HCT116 (cell line): ENCODE measurements at regions not wholly inside any gene's neighbourhood (a gene's known extent, or its start where the extent isn't known, plus 50 kb on each side); places are given as distances from the start of the nearest gene placed in this dataset.

ENCODE experiments used
- ATAC-seq: fragments of 200-7000 bp; cut with Tn5 transposase; 2 replicates; pipeline ENCODE4 v1.9.1; 2020; ENCODE audit warnings: mild to moderate bottlenecking, moderate library complexity
- BruUV-seq: library from RNA; stranded (reverse); fragments of 400-500 nt; replicated peaks from 2 replicates; lab custom pipeline; 2021; lab: Mats Ljungman, UMichigan
- CTCF ChIA-PET: fragments of 300-600 bp; sonication (Branson Sonifier 250); formaldehyde crosslinking; loops from one replicate; lab custom pipeline; 2021; ENCODE audit warnings: antibody characterized with exemption; lab: Charles Lee
- POLR2A ChIA-PET: fragments of 300-600, 350-600 bp; sonication (Branson Sonifier 250); formaldehyde crosslinking; loops from one replicate; lab custom pipeline; 2021; ENCODE audit warnings: antibody characterized with exemption; lab: Charles Lee
- RAD21 ChIA-PET, 2 experiments: fragments of 300-600 bp; sonication (Branson Sonifier 250); formaldehyde crosslinking; loops; one replicate each; lab custom pipeline; 2023; ENCODE audit warnings: low total read pairs in 2 of 2; ENCODE audit not compliant: uncharacterized antibody in 2 of 2, unreplicated experiment in 2 of 2, low non-redundant PET in 1 of 2; lab: Charles Lee
- DNase-seq: peaks from one replicate; pipeline ENCODE4 v3.0.0-alpha.2; 2010; ENCODE audit warnings: low read depth, low spot score
- H2AFZ ChIP-seq: fragments of 200-600 bp; shearing (Covaris generic), sonication (generic); 2 replicates; pipeline ENCODE4 v1.6.1; 2017; ENCODE audit warnings: low read depth, mixed run types, mixed read lengths, antibody characterized with exemption, low read length; ENCODE audit not compliant: poor library complexity, severe bottlenecking
- H3K27ac ChIP-seq: 2 replicates; pipeline ENCODE4 v1.5.1; 2012; ENCODE audit warnings: low read depth, low read length
- H3K27me3 ChIP-seq: fragments of 200-600 bp; sonication (generic); 2 replicates; pipeline ENCODE4 v1.6.1; 2016; ENCODE audit warnings: mixed run types, low read length, mixed read lengths; ENCODE audit not compliant: insufficient read depth
- H3K36me3 ChIP-seq, 2 experiments: fragments of 200-500 bp in 1 of 2; fragments of 200-600 bp in 1 of 2; sonication (Bioruptor generic) in 1 of 2; sonication (generic) in 1 of 2; 2 replicates each; pipeline versions ENCODE4 v1.5.1 to v1.6.1; 2014 to 2016; ENCODE audit warnings: low read length in 2 of 2, inconsistent platforms in 1 of 2, mixed read lengths in 1 of 2, mixed run types in 1 of 2; ENCODE audit not compliant: insufficient read depth in 2 of 2, control insufficient read depth in 1 of 2
- H3K4me1 ChIP-seq, 2 experiments: fragments of 200-600 bp in 1 of 2; sonication (generic) in 1 of 2; 2 replicates each; pipeline versions ENCODE4 v1.5.1 to v1.6.1; 2012 to 2017; ENCODE audit warnings: low read length in 2 of 2, inconsistent platforms in 1 of 2, mild to moderate bottlenecking in 1 of 2, mixed read lengths in 1 of 2, mixed run types in 1 of 2, moderate library complexity in 1 of 2; ENCODE audit not compliant: insufficient read depth in 2 of 2, control insufficient read depth in 1 of 2
- H3K4me2 ChIP-seq: fragments of 200-600 bp; sonication (generic); 2 replicates; pipeline ENCODE4 v1.6.1; 2017; ENCODE audit warnings: mixed run types, low read length, mixed read lengths
- H3K4me3 ChIP-seq, 2 experiments: fragments of 200-600 bp in 1 of 2; sonication (generic) in 1 of 2; replicated peaks in 1 of 2; 2 replicates each; pipeline ENCODE4 v1.5.1; 2011 to 2016; ENCODE audit warnings: low read length in 2 of 2, control low read depth in 1 of 2, low read depth in 1 of 2, mild to moderate bottlenecking in 1 of 2, mixed read lengths in 1 of 2, mixed run types in 1 of 2
- H3K79me2 ChIP-seq: fragments of 200-600 bp; sonication (generic); 2 replicates; pipeline ENCODE4 v1.6.1; 2017; ENCODE audit warnings: mild to moderate bottlenecking, mixed run types, low read length, moderate library complexity, mixed read lengths; ENCODE audit not compliant: insufficient read depth
- H3K9ac ChIP-seq: fragments of 200-600 bp; sonication (generic); 2 replicates; pipeline ENCODE4 v1.6.1; 2016; ENCODE audit warnings: low read length, mixed read lengths
- H3K9me2 ChIP-seq: fragments of 200-600 bp; sonication (generic), shearing (Covaris generic); 2 replicates; pipeline ENCODE4 v1.6.1; 2017; ENCODE audit warnings: mixed run types, mild to moderate bottlenecking, moderate library complexity; ENCODE audit not compliant: insufficient read depth
- H3K9me3 ChIP-seq, 2 experiments: fragments of 200-500 bp in 1 of 2; fragments of 200-600 bp in 1 of 2; sonication (Bioruptor generic) in 1 of 2; sonication (generic) in 1 of 2; 2 replicates each; pipeline ENCODE4 v1.6.1; 2014 to 2017; ENCODE audit warnings: low read length in 2 of 2, mixed read lengths in 2 of 2, inconsistent platforms in 1 of 2, low read depth in 1 of 2, mild to moderate bottlenecking in 1 of 2, mixed run types in 1 of 2, moderate library complexity in 1 of 2; ENCODE audit not compliant: control insufficient read depth in 1 of 2, insufficient read depth in 1 of 2
- H4K20me1 ChIP-seq: fragments of 200-600 bp; sonication (generic), shearing (Covaris generic); 2 replicates; pipeline ENCODE4 v1.6.1; 2017; ENCODE audit warnings: mixed run types, mild to moderate bottlenecking, moderate library complexity; ENCODE audit not compliant: insufficient read depth
- ATF3 ChIP-seq: IDR thresholded peaks from 2 replicates; pipeline ENCODE4 v1.6.1; 2012
- CBX3 ChIP-seq: IDR thresholded peaks from 2 replicates; pipeline ENCODE4 v1.6.1; 2012; ENCODE audit warnings: low read depth
- CEBPB ChIP-seq: IDR thresholded peaks from 2 replicates; pipeline ENCODE4 v1.6.1; 2012; ENCODE audit warnings: low read depth
- EGR1 ChIP-seq: IDR thresholded peaks from 2 replicates; pipeline ENCODE4 v1.6.1; 2012; ENCODE audit warnings: low read depth
- ELF1 ChIP-seq: IDR thresholded peaks from 2 replicates; pipeline ENCODE4 v1.6.1; 2012; ENCODE audit warnings: low read depth, borderline replicate concordance
- EZH2 ChIP-seq: fragments of 200-600 bp; sonication (generic); IDR thresholded peaks from 2 replicates; pipeline ENCODE4 v1.6.1; 2017; ENCODE audit warnings: antibody characterized with exemption, mixed run types
- EZH2phosphoT487 ChIP-seq: fragments of 200-600 bp; IDR thresholded peaks from 2 replicates; pipeline ENCODE4 v1.6.1; 2018; ENCODE audit warnings: antibody characterized with exemption, borderline replicate concordance
- FOSL1 ChIP-seq: IDR thresholded peaks from 2 replicates; pipeline ENCODE4 v1.6.1; 2012; ENCODE audit warnings: low read depth
- JUND ChIP-seq: IDR thresholded peaks from 2 replicates; pipeline ENCODE4 v1.6.1; 2012
- POLR2A ChIP-seq: IDR thresholded peaks from 2 replicates; pipeline ENCODE4 v1.7.0; 2011; ENCODE audit warnings: borderline replicate concordance; ENCODE audit not compliant: insufficient read depth, insufficient read length; ENCODE audit errors: extremely low read depth
- RAD21 ChIP-seq: IDR thresholded peaks from 2 replicates; pipeline ENCODE4 v1.6.1; 2012; ENCODE audit warnings: low read depth, mild to moderate bottlenecking
- REST ChIP-seq: IDR thresholded peaks from 2 replicates; pipeline ENCODE4 v1.6.1; 2012; ENCODE audit warnings: low read depth
- SIN3A ChIP-seq: IDR thresholded peaks from 2 replicates; pipeline ENCODE4 v1.6.1; 2012; ENCODE audit warnings: low read depth
- SP1 ChIP-seq: IDR thresholded peaks from 2 replicates; pipeline ENCODE4 v1.6.1; 2012; ENCODE audit warnings: low read depth
- TCF7L2 ChIP-seq: IDR thresholded peaks from 2 replicates; pipeline ENCODE4 v1.7.0; 2011; ENCODE audit warnings: borderline replicate concordance, inconsistent platforms; ENCODE audit not compliant: insufficient read depth, insufficient read length; ENCODE audit errors: extremely low read depth
- ZFX ChIP-seq: fragments of 450-650 bp; IDR thresholded peaks from 2 replicates; pipeline ENCODE4 v1.6.1; 2017
- ZNF274 ChIP-seq: fragments of 200-500 bp; sonication (Bioruptor generic); IDR thresholded peaks from 2 replicates; pipeline ENCODE4 v1.6.1; 2014; ENCODE audit warnings: mild to moderate bottlenecking, low read depth, low read length, inconsistent platforms
- intact Hi-C: fragments of 100-400 bp; cut with micrococcal nuclease; formaldehyde crosslinking; loops from 2 replicates; pipeline ENCODE4 v1.10.0; 2022
- TF ChIP-seq, protein P1 (sequence below), 3 experiments: fragments of 200-600 bp in 1 of 3; sonication (generic) in 1 of 3; IDR thresholded peaks in 2 of 3; conservative IDR thresholded peaks in 1 of 3; 2 replicates each; pipeline ENCODE4 v1.5.1; 2012 to 2017; ENCODE audit warnings: low read depth in 2 of 3, low read length in 2 of 3, antibody characterized with exemption in 1 of 3, borderline replicate concordance in 1 of 3, control low read depth in 1 of 3, mild to moderate bottlenecking in 1 of 3, mixed read lengths in 1 of 3, mixed run types in 1 of 3, moderate library complexity in 1 of 3; ENCODE audit not compliant: insufficient read depth in 1 of 3

GRCh38 chr12:87182696-87183233, 846.4 kb downstream of the C12orf50 start:
- ChIA-PET RAD21 (no interaction called here), POLR2A (interaction anchor here (0.6 kb wide), 1 partner anchor 444 kb away, joined by 4 read pairs; no protein-coding TSS in a partner anchor), CTCF (no interaction called here)
- H3K9me3 ChIP-seq = no peaks in the 10 kb centered on the region
- H3K4me1 ChIP-seq = no peaks in the 10 kb centered on the region
- no peak for DNase-seq
- no peaks in the 10 kb centered on the region for H3K9me2 ChIP-seq
- H3K79me2 ChIP-seq = no peaks in the 10 kb centered on the region
- no peak overlapping the region for H3K27ac ChIP-seq
- intact Hi-C loops = no loop called here
- no peaks in the 10 kb centered on the region for H3K27me3 ChIP-seq
- no TSS peak for BruUV-seq
- no peak overlapping the region for H3K4me3 ChIP-seq
- ATAC-seq = no peak
- no peak overlapping the region for H3K9ac ChIP-seq
- no peak overlapping the region for H2AFZ ChIP-seq
- TF ChIP-seq TCF7L2 (no peak), EZH2phosphoT487 (no peak), EGR1 (no peak), ATF3 (no peak), CEBPB (no peak), JUND (no peak), CBX3 (no peak), ZFX (no peak), FOSL1 (no peak), POLR2A (no peak), RAD21 (no peak), REST (no peak), ZNF274 (no peak), SP1 (no peak), SIN3A (no peak), EZH2 (no peak), ELF1 (no peak)
- TF ChIP-seq, protein P1, sequence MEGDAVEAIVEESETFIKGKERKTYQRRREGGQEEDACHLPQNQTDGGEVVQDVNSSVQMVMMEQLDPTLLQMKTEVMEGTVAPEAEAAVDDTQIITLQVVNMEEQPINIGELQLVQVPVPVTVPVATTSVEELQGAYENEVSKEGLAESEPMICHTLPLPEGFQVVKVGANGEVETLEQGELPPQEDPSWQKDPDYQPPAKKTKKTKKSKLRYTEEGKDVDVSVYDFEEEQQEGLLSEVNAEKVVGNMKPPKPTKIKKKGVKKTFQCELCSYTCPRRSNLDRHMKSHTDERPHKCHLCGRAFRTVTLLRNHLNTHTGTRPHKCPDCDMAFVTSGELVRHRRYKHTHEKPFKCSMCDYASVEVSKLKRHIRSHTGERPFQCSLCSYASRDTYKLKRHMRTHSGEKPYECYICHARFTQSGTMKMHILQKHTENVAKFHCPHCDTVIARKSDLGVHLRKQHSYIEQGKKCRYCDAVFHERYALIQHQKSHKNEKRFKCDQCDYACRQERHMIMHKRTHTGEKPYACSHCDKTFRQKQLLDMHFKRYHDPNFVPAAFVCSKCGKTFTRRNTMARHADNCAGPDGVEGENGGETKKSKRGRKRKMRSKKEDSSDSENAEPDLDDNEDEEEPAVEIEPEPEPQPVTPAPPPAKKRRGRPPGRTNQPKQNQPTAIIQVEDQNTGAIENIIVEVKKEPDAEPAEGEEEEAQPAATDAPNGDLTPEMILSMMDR (IDR thresholded peaks at IDR 0.05 in 2 of 3, conservative IDR thresholded peaks at IDR 0.05 in 1 of 3; ENCODE audit: borderline replicate concordance in 1 of 3, insufficient read depth in 1 of 3, low read depth in 2 of 3, low read length in 2 of 3) = no peak
- H3K4me2 ChIP-seq = no peak overlapping the region
- H4K20me1 ChIP-seq = no peaks in the 10 kb centered on the region
- no peaks in the 10 kb centered on the region for H3K36me3 ChIP-seq
